HCT116 (cell line): ENCODE measurements at regions not wholly inside any gene's neighbourhood (a gene's known extent, or its start where the extent isn't known, plus 50 kb on each side); places are given as distances from the start of the nearest gene placed in this dataset.

Experiments used
- ATAC-seq: fragments of 200-7000 bp; cut with Tn5 transposase; 2 replicates; pipeline ENCODE4 v1.9.1; 2020; ENCODE audit warnings: mild to moderate bottlenecking, moderate library complexity
- BruUV-seq: library from RNA; stranded (reverse); fragments of 400-500 nt; replicated peaks from 2 replicates; lab custom pipeline; 2021; lab: Mats Ljungman, UMichigan
- CTCF ChIA-PET: fragments of 300-600 bp; sonication (Branson Sonifier 250); formaldehyde crosslinking; loops from one replicate; lab custom pipeline; 2021; ENCODE audit warnings: antibody characterized with exemption; lab: Charles Lee
- POLR2A ChIA-PET: fragments of 300-600, 350-600 bp; sonication (Branson Sonifier 250); formaldehyde crosslinking; loops from one replicate; lab custom pipeline; 2021; ENCODE audit warnings: antibody characterized with exemption; lab: Charles Lee
- RAD21 ChIA-PET, 2 experiments: fragments of 300-600 bp; sonication (Branson Sonifier 250); formaldehyde crosslinking; loops; one replicate each; lab custom pipeline; 2023; ENCODE audit warnings: low total read pairs in 2 of 2; ENCODE audit not compliant: uncharacterized antibody in 2 of 2, unreplicated experiment in 2 of 2, low non-redundant PET in 1 of 2; lab: Charles Lee
- DNase-seq: peaks from one replicate; pipeline ENCODE4 v3.0.0-alpha.2; 2010; ENCODE audit warnings: low read depth, low spot score
- H2AFZ ChIP-seq: fragments of 200-600 bp; shearing (Covaris generic), sonication (generic); 2 replicates; pipeline ENCODE4 v1.6.1; 2017; ENCODE audit warnings: low read depth, mixed run types, mixed read lengths, antibody characterized with exemption, low read length; ENCODE audit not compliant: poor library complexity, severe bottlenecking
- H3K27ac ChIP-seq: 2 replicates; pipeline ENCODE4 v1.5.1; 2012; ENCODE audit warnings: low read depth, low read length
- H3K27me3 ChIP-seq: fragments of 200-600 bp; sonication (generic); 2 replicates; pipeline ENCODE4 v1.6.1; 2016; ENCODE audit warnings: mixed run types, low read length, mixed read lengths; ENCODE audit not compliant: insufficient read depth
- H3K36me3 ChIP-seq, 2 experiments: fragments of 200-500 bp in 1 of 2; fragments of 200-600 bp in 1 of 2; sonication (Bioruptor generic) in 1 of 2; sonication (generic) in 1 of 2; 2 replicates each; pipeline versions ENCODE4 v1.5.1 to v1.6.1; 2014 to 2016; ENCODE audit warnings: low read length in 2 of 2, inconsistent platforms in 1 of 2, mixed read lengths in 1 of 2, mixed run types in 1 of 2; ENCODE audit not compliant: insufficient read depth in 2 of 2, control insufficient read depth in 1 of 2
- H3K4me1 ChIP-seq, 2 experiments: fragments of 200-600 bp in 1 of 2; sonication (generic) in 1 of 2; 2 replicates each; pipeline versions ENCODE4 v1.5.1 to v1.6.1; 2012 to 2017; ENCODE audit warnings: low read length in 2 of 2, inconsistent platforms in 1 of 2, mild to moderate bottlenecking in 1 of 2, mixed read lengths in 1 of 2, mixed run types in 1 of 2, moderate library complexity in 1 of 2; ENCODE audit not compliant: insufficient read depth in 2 of 2, control insufficient read depth in 1 of 2
- H3K4me2 ChIP-seq: fragments of 200-600 bp; sonication (generic); 2 replicates; pipeline ENCODE4 v1.6.1; 2017; ENCODE audit warnings: mixed run types, low read length, mixed read lengths
- H3K4me3 ChIP-seq, 2 experiments: fragments of 200-600 bp in 1 of 2; sonication (generic) in 1 of 2; replicated peaks in 1 of 2; 2 replicates each; pipeline ENCODE4 v1.5.1; 2011 to 2016; ENCODE audit warnings: low read length in 2 of 2, control low read depth in 1 of 2, low read depth in 1 of 2, mild to moderate bottlenecking in 1 of 2, mixed read lengths in 1 of 2, mixed run types in 1 of 2
- H3K79me2 ChIP-seq: fragments of 200-600 bp; sonication (generic); 2 replicates; pipeline ENCODE4 v1.6.1; 2017; ENCODE audit warnings: mild to moderate bottlenecking, mixed run types, low read length, moderate library complexity, mixed read lengths; ENCODE audit not compliant: insufficient read depth
- H3K9ac ChIP-seq: fragments of 200-600 bp; sonication (generic); 2 replicates; pipeline ENCODE4 v1.6.1; 2016; ENCODE audit warnings: low read length, mixed read lengths
- H3K9me2 ChIP-seq: fragments of 200-600 bp; sonication (generic), shearing (Covaris generic); 2 replicates; pipeline ENCODE4 v1.6.1; 2017; ENCODE audit warnings: mixed run types, mild to moderate bottlenecking, moderate library complexity; ENCODE audit not compliant: insufficient read depth
- H3K9me3 ChIP-seq, 2 experiments: fragments of 200-500 bp in 1 of 2; fragments of 200-600 bp in 1 of 2; sonication (Bioruptor generic) in 1 of 2; sonication (generic) in 1 of 2; 2 replicates each; pipeline ENCODE4 v1.6.1; 2014 to 2017; ENCODE audit warnings: low read length in 2 of 2, mixed read lengths in 2 of 2, inconsistent platforms in 1 of 2, low read depth in 1 of 2, mild to moderate bottlenecking in 1 of 2, mixed run types in 1 of 2, moderate library complexity in 1 of 2; ENCODE audit not compliant: control insufficient read depth in 1 of 2, insufficient read depth in 1 of 2
- H4K20me1 ChIP-seq: fragments of 200-600 bp; sonication (generic), shearing (Covaris generic); 2 replicates; pipeline ENCODE4 v1.6.1; 2017; ENCODE audit warnings: mixed run types, mild to moderate bottlenecking, moderate library complexity; ENCODE audit not compliant: insufficient read depth
- CEBPB ChIP-seq: IDR thresholded peaks from 2 replicates; pipeline ENCODE4 v1.6.1; 2012; ENCODE audit warnings: low read depth
- EGR1 ChIP-seq: IDR thresholded peaks from 2 replicates; pipeline ENCODE4 v1.6.1; 2012; ENCODE audit warnings: low read depth
- EZH2 ChIP-seq: fragments of 200-600 bp; sonication (generic); IDR thresholded peaks from 2 replicates; pipeline ENCODE4 v1.6.1; 2017; ENCODE audit warnings: antibody characterized with exemption, mixed run types
- POLR2A ChIP-seq: IDR thresholded peaks from 2 replicates; pipeline ENCODE4 v1.7.0; 2011; ENCODE audit warnings: borderline replicate concordance; ENCODE audit not compliant: insufficient read depth, insufficient read length; ENCODE audit errors: extremely low read depth
- RAD21 ChIP-seq: IDR thresholded peaks from 2 replicates; pipeline ENCODE4 v1.6.1; 2012; ENCODE audit warnings: low read depth, mild to moderate bottlenecking
- SRF ChIP-seq: IDR thresholded peaks from 2 replicates; pipeline ENCODE4 v1.6.1; 2012; ENCODE audit warnings: low read depth
- intact Hi-C: fragments of 100-400 bp; cut with micrococcal nuclease; formaldehyde crosslinking; loops from 2 replicates; pipeline ENCODE4 v1.10.0; 2022

DNA sequence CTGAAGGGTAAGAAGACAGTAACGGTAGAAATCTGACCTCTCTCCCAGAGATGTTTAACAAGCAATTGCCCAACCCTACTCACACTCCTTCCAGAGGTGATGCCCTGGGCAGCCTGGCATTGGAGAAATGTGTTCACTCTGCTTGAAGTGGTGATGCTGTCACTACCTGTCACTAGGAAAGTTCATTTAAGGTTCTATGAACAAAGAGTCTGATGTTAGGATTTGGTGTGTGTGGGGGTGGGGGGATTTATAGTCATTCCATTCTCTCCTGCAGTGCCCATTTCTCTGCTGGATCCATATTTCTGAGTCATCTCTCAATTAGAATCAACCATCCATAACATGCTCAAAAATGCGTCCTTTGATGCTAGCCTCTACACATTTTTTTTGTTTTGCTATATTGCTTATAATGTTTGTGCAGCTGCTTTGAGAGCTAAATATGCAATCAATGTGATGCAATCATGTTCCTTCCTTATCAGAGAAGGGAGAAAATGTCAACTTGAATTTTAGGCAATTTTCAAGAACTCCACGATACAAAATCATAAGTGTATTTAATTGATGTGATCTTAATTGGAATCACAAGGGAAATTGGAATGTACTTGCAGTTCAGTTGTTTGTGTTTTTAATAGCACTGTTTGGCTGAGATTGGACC is 173.9 kb downstream of the DUSP10 start:
- POLR2A ChIA-PET, result no interaction called here
- H3K9ac ChIP-seq, result no peak overlapping the region
- no peaks in the 10 kb centered on the region for H3K9me2 ChIP-seq
- RAD21 ChIA-PET, result no interaction called here
- DNase-seq (no peak), ATAC-seq (no peak)
- no peak overlapping the region for H3K4me2 ChIP-seq
- no peaks in the 10 kb centered on the region for H3K4me1 ChIP-seq
- TF ChIP-seq EZH2 (no peak), RAD21 (no peak), SRF (no peak), POLR2A (no peak)
- no TSS peak for BruUV-seq
- CTCF ChIA-PET, result no interaction called here
- H3K27ac ChIP-seq, result no peak overlapping the region
- H3K27me3 ChIP-seq, result no peaks in the 10 kb centered on the region
- no peak overlapping the region for H3K4me3 ChIP-seq
- no peaks in the 10 kb centered on the region for H3K9me3 ChIP-seq
- H2AFZ ChIP-seq, result no peak overlapping the region
- no peaks in the 10 kb centered on the region for H4K20me1 ChIP-seq
- intact Hi-C loops, result no loop called here
- no peaks in the 10 kb centered on the region for H3K79me2 ChIP-seq
- H3K36me3 ChIP-seq, result no peaks in the 10 kb centered on the region

DNA sequence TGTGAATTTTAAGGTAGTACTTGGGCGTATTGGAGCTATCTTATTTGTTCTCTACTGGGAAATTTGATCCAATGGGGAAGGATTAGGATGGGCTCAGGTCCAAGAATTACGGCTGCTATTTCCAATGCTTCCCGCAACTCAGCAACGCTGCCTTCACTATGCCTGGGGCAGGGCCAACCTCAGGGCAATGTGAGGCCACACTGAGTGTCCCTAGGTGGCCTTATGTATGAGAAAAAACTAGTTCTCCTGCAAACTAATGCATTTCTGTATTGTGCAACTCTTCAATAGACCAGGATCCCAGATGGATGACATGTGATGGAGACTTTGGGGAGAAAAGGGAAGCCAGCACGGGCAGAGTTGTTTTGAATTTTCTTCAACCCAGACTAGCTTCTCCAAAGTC is 168.1 kb downstream of the DUSP10 start:
- intact Hi-C loops, result no loop called here
- POLR2A ChIA-PET, result no interaction called here

More for the DNA sequence above, 168.1 kb downstream of the DUSP10 start:
- Histone ChIP-seq H4K20me1 (no peaks in the 10 kb centered on the region), H3K79me2 (no peaks in the 10 kb centered on the region), H3K4me3 (no peak overlapping the region), H3K9me2 (no peaks in the 10 kb centered on the region), H3K9me3 (no peaks in the 10 kb centered on the region), H2AFZ (no peak overlapping the region), H3K9ac (no peak overlapping the region), H3K4me1 (no peaks in the 10 kb centered on the region), H3K36me3 (no peaks in the 10 kb centered on the region), H3K4me2 (no peak overlapping the region), H3K27ac (no peak overlapping the region), H3K27me3 (no peaks in the 10 kb centered on the region)
- CTCF ChIA-PET, result no interaction called here
- RAD21 ChIA-PET, result no interaction called here
- DNase-seq (no peak), ATAC-seq (no peak)
- BruUV-seq, result no TSS peak
- TF ChIP-seq POLR2A (no peak), CEBPB (no peak), EGR1 (no peak)
